ENCODE measurements at regions not wholly inside any gene's neighbourhood (a gene's known extent, or its start where the extent isn't known, plus 50 kb on each side); places are given as distances from the start of the nearest gene placed in this dataset.
"Not testable (repeated sequence)": the region's sequence is repeated elsewhere in the genome, so short reads cannot be mapped to it uniquely, and the experiment has no call there.

- no peak for DNase-seq
Measured at GRCh38 chr2:8606226-8606625, 75.6 kb upstream of the ID2 start.

GRCh38 chr2:8606649-8607550, 75.0 kb upstream of the ID2 start:
- DNase-seq, result no peak

GRCh38 chr2:8607606-8608005, 74.2 kb upstream of the ID2 start:
- DNase-seq, result no peak

GRCh38 chr2:8608411-8608954, 73.4 kb upstream of the ID2 start:
- peak in 1 of 2 donors; percentile 16 for DNase-seq

GRCh38 chr2:8609357-8609811, 72.5 kb upstream of the ID2 start:
- no peak for DNase-seq

GRCh38 chr2:8610775-8611174, 71.1 kb upstream of the ID2 start:
- DNase-seq, result not testable (repeated sequence)

GRCh38 chr2:8611246-8611645, 70.6 kb upstream of the ID2 start:
- no peak for DNase-seq

- no peak for DNase-seq
Measured at GRCh38 chr2:8611700-8612099, 70.2 kb upstream of the ID2 start.

GRCh38 chr2:8612734-8613179, 69.1 kb upstream of the ID2 start:
- no peak for DNase-seq

GRCh38 chr2:8613207-8613999, 68.5 kb upstream of the ID2 start:
- DNase-seq, result not testable (repeated sequence)

- no peak for DNase-seq
Measured at GRCh38 chr2:8614646-8615045, 67.2 kb upstream of the ID2 start.

- no peak for DNase-seq
Measured at GRCh38 chr2:8615252-8615575, 66.6 kb upstream of the ID2 start.

GRCh38 chr2:8615576-8616281, 66.1 kb upstream of the ID2 start:
- DNase-seq, result no peak

GRCh38 chr2:8617048-8617447, 64.8 kb upstream of the ID2 start:
- DNase-seq, result no peak

GRCh38 chr2:8617590-8617989, 64.3 kb upstream of the ID2 start:
- DNase-seq, result no peak

- no peak for DNase-seq
Measured at GRCh38 chr2:8619071-8619470, 62.8 kb upstream of the ID2 start.

- no peak for DNase-seq
Measured at GRCh38 chr2:8620611-8621382, 61.1 kb upstream of the ID2 start.

- no peak for DNase-seq
Measured at GRCh38 chr2:8622199-8622911, 59.5 kb upstream of the ID2 start.

- DNase-seq, result no peak
Measured at GRCh38 chr2:8622924-8623465, 58.9 kb upstream of the ID2 start.

- no peak for DNase-seq
Measured at GRCh38 chr2:8623576-8623957, 58.3 kb upstream of the ID2 start.

- no peak for DNase-seq
Measured at GRCh38 chr2:8623958-8624591, 57.8 kb upstream of the ID2 start.
